Panc1 (cell line): ENCODE measurements at regions not wholly inside any gene's neighbourhood (a gene's known extent, or its start where the extent isn't known, plus 50 kb on each side); places are given as distances from the start of the nearest gene placed in this dataset.

Experiments
- CTCF ChIP-seq: fragments of 450-650 bp; IDR thresholded peaks from 2 replicates; pipeline ENCODE4 v1.5.1; 2017; ENCODE audit warnings: mild to moderate bottlenecking
- REST ChIP-seq, 2 experiments: IDR thresholded peaks; 2 replicates each; pipeline ENCODE4 v1.6.1; 2011 to 2012; ENCODE audit warnings: low read depth in 2 of 2, control low read depth in 1 of 2, low read length in 1 of 2, mild to moderate bottlenecking in 1 of 2, moderate library complexity in 1 of 2; ENCODE audit not compliant: insufficient read depth in 1 of 2
- SIN3A ChIP-seq: IDR thresholded peaks from 2 replicates; pipeline ENCODE4 v1.6.1; 2012; ENCODE audit warnings: low read depth, mild to moderate bottlenecking, low read length, moderate library complexity, borderline replicate concordance; ENCODE audit not compliant: insufficient read depth
- TCF7L2 ChIP-seq: IDR thresholded peaks from 2 replicates; pipeline ENCODE4 v1.6.1; 2011; ENCODE audit warnings: mild to moderate bottlenecking, low read depth, low read length, inconsistent platforms

- no peak for TF ChIP-seq CTCF
- TF ChIP-seq SIN3A, result no peak
- no peak for TF ChIP-seq TCF7L2
- TF ChIP-seq REST (IDR thresholded peaks at IDR 0.05; ENCODE audit: insufficient read depth in 1 of 2, low read depth in 2 of 2, low read length in 1 of 2), result no peak
These were observed 89.0 kb upstream of the GC start for GRCh38 chr4:71872767-71873415.
